Peyer's patch (tissue), 4 donors: ENCODE measurements at regions not wholly inside any gene's neighbourhood (a gene's known extent, or its start where the extent isn't known, plus 50 kb on each side); places are given as distances from the start of the nearest gene placed in this dataset.

Source experiments
- CTCF ChIP-seq, 6 experiments: fragments of 450-650 bp in 4 of 6; fragments of 200-600 bp in 2 of 6; sonication (generic) in 1 of 6; IDR thresholded peaks; one replicate each; pipeline ENCODE4 v1.5.1; 2017 to 2019; ENCODE audit warnings: antibody characterized with exemption in 6 of 6, mild to moderate bottlenecking in 3 of 6, moderate library complexity in 1 of 6
- POLR2A ChIP-seq, 2 donors: fragments of 450-650 bp; IDR thresholded peaks; one replicate each; pipeline ENCODE4 v1.5.1; 2017; ENCODE audit warnings: antibody characterized with exemption in 2 of 2, mild to moderate bottlenecking in 2 of 2, moderate library complexity in 2 of 2

GRCh38 chr5:37900692-37901091 lies 60.9 kb upstream of the GDNF start:
- TF ChIP-seq CTCF (IDR thresholded peaks at IDR 0.05) (no peak), POLR2A (IDR thresholded peaks at IDR 0.05) (no peak)
